ACC112 (cell line): ENCODE measurements at regions not wholly inside any gene's neighbourhood (a gene's known extent, or its start where the extent isn't known, plus 50 kb on each side); places are given as distances from the start of the nearest gene placed in this dataset.
"Not testable (repeated sequence)": the region's sequence is repeated elsewhere in the genome, so short reads cannot be mapped to it uniquely, and the experiment has no call there.

Experiments used
- H2AFZ ChIP-seq: fragments of 200-600 bp; sonication (generic); one replicate; pipeline ENCODE4 v1.6.0; 2017; ENCODE audit warnings: antibody characterized with exemption, low read length; ENCODE audit not compliant: unreplicated experiment
- H3K27ac ChIP-seq: fragments of 200-600 bp; sonication (generic); 2 replicates; pipeline ENCODE4 v1.5.1; 2014; ENCODE audit warnings: low read depth, mild to moderate bottlenecking, antibody characterized with exemption, low read length, moderate library complexity
- H3K27me3 ChIP-seq: fragments of 200-600 bp; sonication (generic); 2 replicates; pipeline ENCODE4 v1.6.1; 2014; ENCODE audit warnings: mild to moderate bottlenecking, antibody characterized with exemption, low read length, moderate library complexity, mixed read lengths; ENCODE audit not compliant: insufficient read depth
- H3K36me3 ChIP-seq: fragments of 200-600 bp; sonication (generic); 2 replicates; pipeline ENCODE4 v1.6.1; 2016; ENCODE audit warnings: mild to moderate bottlenecking, antibody characterized with exemption, low read length, moderate library complexity, mixed read lengths; ENCODE audit not compliant: insufficient read depth
- H3K4me1 ChIP-seq: fragments of 200-600 bp; sonication (generic); one replicate; pipeline ENCODE4 v1.6.1; 2016; ENCODE audit warnings: low read length, mixed read lengths; ENCODE audit not compliant: insufficient read depth, unreplicated experiment, control insufficient read depth
- H3K4me3 ChIP-seq: fragments of 200-600 bp; sonication (generic); 2 replicates; pipeline ENCODE4 v1.5.1; 2014; ENCODE audit warnings: mild to moderate bottlenecking, low read depth, low read length
- H3K79me2 ChIP-seq: fragments of 200-600 bp; sonication (generic); one replicate; pipeline ENCODE4 v1.6.0; 2016; ENCODE audit warnings: low read length; ENCODE audit not compliant: control insufficient read depth, unreplicated experiment, insufficient read depth

DNA sequence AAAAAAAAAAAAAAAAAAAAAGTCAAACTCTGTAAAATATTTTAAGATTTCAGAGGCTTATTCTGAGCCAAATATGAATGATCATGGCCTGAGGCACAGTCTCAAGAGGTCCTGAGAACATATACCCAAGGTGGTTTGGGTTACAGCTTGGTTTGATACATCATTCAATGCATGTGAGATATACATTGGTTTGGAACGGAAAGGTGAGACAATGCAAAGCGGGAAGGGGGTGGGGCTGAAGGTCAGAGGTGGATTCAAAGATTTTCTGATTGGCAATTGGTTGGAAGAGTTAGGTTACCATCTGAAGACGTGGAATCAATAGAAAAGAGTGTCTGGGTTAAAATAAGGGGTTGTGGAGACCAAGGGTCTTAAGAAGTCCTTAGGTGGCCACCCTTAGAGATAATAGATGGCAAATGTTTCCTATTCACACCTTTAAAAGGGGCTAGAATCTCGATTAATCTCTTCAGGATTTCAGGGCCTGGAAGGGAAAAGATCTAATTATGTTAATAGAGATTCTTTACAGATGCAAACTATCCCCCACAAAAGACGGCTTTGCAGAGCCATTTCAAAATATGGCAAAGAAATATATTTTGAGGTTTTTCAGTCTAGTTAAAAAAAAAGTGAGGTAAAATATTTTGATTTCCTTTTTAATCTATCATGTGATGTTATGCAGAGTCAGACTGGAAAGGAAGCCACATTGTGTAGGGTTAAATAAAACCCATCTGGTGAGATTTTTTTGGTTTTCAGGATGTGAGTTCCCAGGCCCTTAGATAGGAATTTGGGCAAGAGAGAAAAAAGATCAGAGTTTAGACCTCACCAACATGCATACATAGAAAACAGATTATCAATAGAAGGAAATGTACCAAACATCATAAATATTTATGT lies 173.8 kb upstream of the CNOT2 start:
- Histone ChIP-seq H3K79me2 (no peaks in the 10 kb centered on the region), H3K36me3 (no peaks in the 10 kb centered on the region), H3K27ac (no peak overlapping the region), H2AFZ (no peak overlapping the region), H3K4me3 (no peak overlapping the region), H3K27me3 (no peaks in the 10 kb centered on the region), H3K4me1 (no peaks in the 10 kb centered on the region)

DNA sequence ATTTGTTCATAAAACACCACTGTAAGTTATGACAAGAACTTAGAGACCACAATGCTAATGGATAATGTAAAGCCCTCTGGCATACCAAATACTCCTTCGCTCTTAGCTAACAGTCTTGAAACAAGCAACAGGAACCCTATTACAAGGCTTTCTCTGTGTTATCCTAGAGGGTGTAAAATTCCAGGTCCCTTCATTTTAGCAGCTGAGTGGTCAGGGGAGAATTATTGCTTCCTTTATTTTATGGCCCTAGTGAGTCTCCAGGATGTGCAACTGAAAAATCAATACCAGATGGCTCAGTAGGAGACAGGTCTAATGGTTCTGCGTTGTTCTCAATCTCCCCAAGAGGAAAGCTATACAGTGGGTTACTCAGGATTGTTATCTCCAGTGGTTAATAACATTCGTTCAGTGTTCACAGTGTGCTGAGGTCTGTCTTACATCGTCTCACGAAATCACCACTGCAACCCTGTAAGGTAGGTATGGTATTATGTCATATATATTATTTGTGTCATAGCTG lies 172.7 kb upstream of the CNOT2 start:
- Histone ChIP-seq H3K36me3 (no peaks in the 10 kb centered on the region), H3K27me3 (no peaks in the 10 kb centered on the region), H3K4me3 (no peak overlapping the region), H3K27ac (no peak overlapping the region), H3K79me2 (no peaks in the 10 kb centered on the region), H3K4me1 (no peaks in the 10 kb centered on the region), H2AFZ (no peak overlapping the region)

DNA sequence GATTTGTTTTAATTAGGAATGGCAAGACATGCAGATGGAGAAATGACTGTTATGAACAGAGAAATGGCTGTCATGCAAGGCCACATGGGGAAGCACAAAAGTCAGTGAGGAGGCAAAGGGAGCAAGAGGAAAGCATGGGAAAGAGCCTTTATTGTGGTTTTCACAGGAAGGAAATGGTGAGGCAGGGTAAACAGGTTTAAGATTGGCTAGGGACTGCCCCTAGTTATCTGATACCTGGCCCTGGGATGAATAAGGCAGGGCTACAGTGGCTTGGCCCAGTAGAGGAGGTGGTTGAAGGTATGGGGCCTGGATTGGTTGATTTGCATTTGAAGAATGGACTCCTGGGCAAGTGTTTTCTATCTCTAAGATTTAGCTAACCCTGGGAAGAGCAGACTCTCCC lies 168.7 kb upstream of the CNOT2 start:
- Histone ChIP-seq H3K27me3 (no peaks in the 10 kb centered on the region), H3K4me3 (no peak overlapping the region), H3K27ac (no peak overlapping the region), H3K4me1 (no peaks in the 10 kb centered on the region), H3K36me3 (no peaks in the 10 kb centered on the region), H2AFZ (no peak overlapping the region), H3K79me2 (no peaks in the 10 kb centered on the region)

DNA sequence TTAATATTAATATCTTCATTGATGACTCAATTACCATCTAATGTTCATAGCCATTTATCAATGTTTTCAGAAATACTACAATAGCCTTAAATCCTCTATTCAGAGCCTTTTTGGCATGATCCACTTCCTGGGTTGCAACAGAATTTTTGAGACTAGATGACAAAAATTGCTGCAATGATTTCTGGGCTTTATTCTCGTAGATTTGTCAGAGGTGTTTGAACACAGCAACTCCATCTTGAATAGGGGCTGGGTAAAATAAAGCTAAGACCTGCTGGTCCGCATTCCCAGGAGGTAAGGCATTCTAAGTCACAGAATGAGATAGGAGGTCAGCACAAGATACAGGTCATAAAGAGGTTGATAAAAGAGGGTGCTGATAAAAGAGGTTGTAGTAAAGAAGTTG lies 165.8 kb upstream of the CNOT2 start:
- H3K27ac ChIP-seq: no peak overlapping the region

DNA sequence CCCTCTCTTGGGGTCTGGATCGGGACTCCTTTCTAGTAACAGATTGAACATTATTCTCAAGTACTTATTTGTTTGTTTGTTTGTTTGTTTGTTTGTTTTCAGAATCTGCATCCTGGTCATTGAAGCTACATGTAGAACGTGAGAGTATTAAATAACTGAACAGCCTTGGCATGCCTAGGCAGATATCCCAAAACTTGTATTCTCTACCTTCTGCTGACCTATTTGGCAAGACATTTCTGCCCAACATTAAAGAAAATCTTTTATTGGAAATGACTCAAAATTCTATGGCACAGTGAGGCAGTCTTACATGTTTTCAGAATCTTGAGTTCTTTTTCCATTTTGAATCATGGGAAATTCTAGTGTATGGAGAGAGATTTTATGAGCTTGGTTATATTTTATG lies 165.1 kb upstream of the CNOT2 start:
- no peaks in the 10 kb centered on the region for H3K36me3 ChIP-seq
- H2AFZ ChIP-seq: no peak overlapping the region
- H3K4me1 ChIP-seq: no peaks in the 10 kb centered on the region
- no peaks in the 10 kb centered on the region for H3K27me3 ChIP-seq
- no peaks in the 10 kb centered on the region for H3K79me2 ChIP-seq
- no peak overlapping the region for H3K4me3 ChIP-seq
- no peak overlapping the region for H3K27ac ChIP-seq

More for the DNA sequence above, 165.8 kb upstream of the CNOT2 start:
- Histone ChIP-seq H3K79me2 (no peaks in the 10 kb centered on the region), H2AFZ (no peak overlapping the region), H3K27me3 (no peaks in the 10 kb centered on the region), H3K4me1 (no peaks in the 10 kb centered on the region), H3K4me3 (no peak overlapping the region), H3K36me3 (no peaks in the 10 kb centered on the region)

DNA sequence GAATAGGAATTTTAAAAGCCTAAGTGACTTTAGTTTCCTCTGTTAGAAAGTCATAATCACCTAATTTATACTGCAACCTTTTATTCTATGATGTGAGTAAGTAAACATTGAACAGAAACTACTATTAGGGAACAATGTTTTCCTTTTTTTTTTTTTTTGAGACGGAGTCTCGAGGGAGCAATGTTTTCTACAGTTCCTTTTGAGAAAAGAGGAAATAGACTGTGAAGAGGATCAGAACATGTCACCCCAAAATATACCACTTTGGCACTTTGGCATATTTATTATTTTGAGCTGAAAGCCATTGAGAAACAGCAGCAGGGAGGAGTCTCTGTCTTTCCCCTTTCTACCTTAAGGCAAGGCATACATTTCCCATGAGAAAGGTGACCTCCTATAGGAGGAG lies 162.7 kb upstream of the CNOT2 start:
- Histone ChIP-seq H3K27me3 (no peaks in the 10 kb centered on the region), H3K36me3 (no peaks in the 10 kb centered on the region), H3K4me1 (no peaks in the 10 kb centered on the region), H2AFZ (no peak overlapping the region), H3K79me2 (no peaks in the 10 kb centered on the region), H3K27ac (no peak overlapping the region), H3K4me3 (no peak overlapping the region)

DNA sequence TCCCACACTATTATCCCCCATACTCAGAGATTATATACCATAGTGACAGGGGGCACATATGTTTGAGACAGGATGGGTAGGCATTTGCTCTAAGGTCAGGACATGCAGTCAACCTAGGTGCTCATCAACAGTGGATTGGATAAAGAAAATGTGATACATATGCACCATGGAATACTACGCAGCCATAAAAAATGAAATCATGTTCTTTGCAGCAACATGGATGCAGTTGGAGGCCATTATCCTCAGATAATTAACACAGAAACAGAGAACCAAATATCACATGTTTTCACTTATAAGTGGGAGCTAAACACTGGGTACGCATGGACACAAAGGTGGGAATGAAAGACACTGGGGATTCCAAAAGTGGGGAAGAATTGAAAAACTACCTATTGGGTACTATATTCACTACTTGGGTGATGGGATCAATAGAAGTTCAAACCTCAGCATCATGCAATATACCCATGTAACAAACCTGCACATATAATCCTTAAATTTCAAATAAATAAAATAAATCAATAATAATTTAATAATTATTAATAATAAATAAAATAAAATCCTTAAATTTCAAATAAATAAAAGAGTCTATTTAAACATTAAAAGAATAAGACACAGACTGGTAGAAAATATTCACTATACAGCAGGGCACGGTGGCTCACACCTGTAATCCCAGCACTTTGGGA lies 160.1 kb upstream of the CNOT2 start:
- Histone ChIP-seq H3K4me1 (no peaks in the 10 kb centered on the region), H3K79me2 (no peaks in the 10 kb centered on the region), H2AFZ (no peak overlapping the region), H3K27me3 (no peaks in the 10 kb centered on the region), H3K36me3 (no peaks in the 10 kb centered on the region), H3K4me3 (no peak overlapping the region), H3K27ac (no peak overlapping the region)

DNA sequence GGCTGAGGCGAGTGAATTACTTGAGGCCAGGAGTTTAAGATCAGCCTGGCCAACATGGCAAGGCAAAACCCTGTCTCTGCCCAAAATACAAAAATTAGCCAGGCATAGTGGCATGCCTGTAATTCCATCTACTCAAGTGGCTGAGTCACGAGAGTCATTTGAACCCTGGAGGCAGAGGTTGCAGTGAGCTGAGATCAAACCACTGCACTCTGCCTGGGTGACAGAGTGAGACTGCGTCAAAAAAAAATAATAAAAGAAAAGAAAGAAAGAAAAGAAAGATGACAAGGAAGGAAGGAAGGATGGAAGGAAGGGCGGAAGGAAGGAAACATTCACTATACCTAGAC lies 159.6 kb upstream of the CNOT2 start:
- H3K4me3 ChIP-seq: no peak overlapping the region
- H3K79me2 ChIP-seq: no peaks in the 10 kb centered on the region
- H3K27me3 ChIP-seq: no peaks in the 10 kb centered on the region
- H2AFZ ChIP-seq: no peak overlapping the region
- no peak overlapping the region for H3K27ac ChIP-seq
- no peaks in the 10 kb centered on the region for H3K4me1 ChIP-seq
- H3K36me3 ChIP-seq: no peaks in the 10 kb centered on the region

DNA sequence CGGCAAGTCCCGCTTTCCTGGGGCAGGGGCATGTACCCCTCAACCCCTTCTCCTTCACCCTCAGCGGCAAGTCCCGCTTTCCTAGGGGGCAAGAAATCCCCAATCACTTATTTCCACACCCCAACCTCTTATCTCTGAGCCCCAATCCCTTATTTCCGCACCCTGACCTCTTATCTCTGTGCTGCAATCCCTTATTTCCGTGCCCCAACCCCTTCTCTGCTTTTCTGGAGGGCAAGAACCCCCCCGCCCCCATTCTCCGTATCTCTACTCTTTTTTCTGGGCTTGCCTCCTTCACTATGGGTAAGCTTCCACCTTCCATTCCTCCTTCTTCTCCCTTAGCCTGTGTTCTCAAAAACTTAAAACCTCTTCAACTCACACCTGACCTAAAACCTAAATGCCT lies 156.9 kb upstream of the CNOT2 start:
- not testable (repeated sequence) for H3K27ac ChIP-seq, H2AFZ ChIP-seq, H3K4me3 ChIP-seq, H3K4me1 ChIP-seq, H3K27me3 ChIP-seq, H3K36me3 ChIP-seq, H3K79me2 ChIP-seq

DNA sequence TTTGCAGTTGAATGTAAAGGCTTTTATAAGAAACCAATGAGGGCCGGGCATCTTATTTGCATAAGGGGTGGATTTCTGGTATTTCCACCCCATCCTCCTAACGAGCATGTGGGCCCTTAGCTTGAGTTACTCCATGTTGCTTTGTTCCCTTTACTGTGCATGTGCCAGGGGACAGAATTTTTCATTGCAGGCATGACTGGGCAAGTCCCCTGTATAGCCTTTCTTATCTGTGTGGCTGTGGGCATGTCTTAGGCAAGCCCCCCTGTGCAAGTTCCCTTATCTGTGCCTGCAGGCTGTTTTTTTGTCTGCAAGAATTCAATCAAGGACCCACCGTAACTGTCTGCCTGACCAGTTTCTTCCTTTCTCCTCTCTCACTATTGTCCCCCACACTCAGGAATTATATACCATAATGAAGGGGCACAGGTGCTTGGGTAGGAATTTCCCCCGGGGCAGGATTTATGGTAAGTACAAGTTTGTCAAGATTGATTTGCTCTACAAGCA lies 152.2 kb upstream of the CNOT2 start:
- H3K27ac ChIP-seq: no peak overlapping the region
- no peaks in the 10 kb centered on the region for H3K27me3 ChIP-seq
- no peak overlapping the region for H3K4me3 ChIP-seq
- no peaks in the 10 kb centered on the region for H3K79me2 ChIP-seq
- H2AFZ ChIP-seq: no peak overlapping the region
- no peaks in the 10 kb centered on the region for H3K4me1 ChIP-seq
- no peaks in the 10 kb centered on the region for H3K36me3 ChIP-seq

DNA sequence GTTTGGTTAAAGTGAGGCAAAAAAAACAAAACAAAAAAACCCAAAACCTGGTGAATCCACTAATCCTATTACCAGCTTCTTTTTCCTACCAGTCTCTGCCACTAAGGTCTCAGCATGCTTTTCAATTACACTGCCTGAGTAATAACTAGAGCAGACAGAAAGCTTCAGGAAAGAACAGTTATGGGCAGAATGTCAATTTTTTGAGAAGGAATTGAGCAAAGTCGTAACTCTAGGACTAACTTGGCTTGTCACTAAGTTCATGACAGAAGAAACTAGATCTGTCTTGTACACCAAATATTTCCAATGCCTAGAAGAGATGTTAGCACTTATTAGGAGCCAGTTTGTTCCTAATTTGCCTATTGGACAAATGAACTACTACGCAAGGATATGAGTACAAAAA lies 148.8 kb upstream of the CNOT2 start:
- Histone ChIP-seq H2AFZ (no peak overlapping the region), H3K36me3 (no peaks in the 10 kb centered on the region), H3K27me3 (no peaks in the 10 kb centered on the region), H3K4me3 (no peak overlapping the region), H3K27ac (no peak overlapping the region), H3K4me1 (no peaks in the 10 kb centered on the region), H3K79me2 (no peaks in the 10 kb centered on the region)
